Activated CD4-positive, CD25-positive, alpha-beta regulatory T cell treated with anti-CD3 and anti-CD28 coated beads, Interleukin-2, amount 50 U/mL, for 16 hours (primary cell): ENCODE measurements at regions not wholly inside any gene's neighbourhood (a gene's known extent, or its start where the extent isn't known, plus 50 kb on each side); places are given as distances from the start of the nearest gene placed in this dataset.

Experiments
- DNase-seq: peaks from one replicate; pipeline ENCODE4 v3.0.0-alpha.2; 2020; ENCODE audit warnings: low read depth, low spot score

- no peak for DNase-seq
Measured at GRCh38 chr11:15726893-15727519, 612.3 kb downstream of the INSC start.

GRCh38 chr11:15727520-15727914 lies 612.8 kb downstream of the INSC start:
- no peak for DNase-seq

DNA sequence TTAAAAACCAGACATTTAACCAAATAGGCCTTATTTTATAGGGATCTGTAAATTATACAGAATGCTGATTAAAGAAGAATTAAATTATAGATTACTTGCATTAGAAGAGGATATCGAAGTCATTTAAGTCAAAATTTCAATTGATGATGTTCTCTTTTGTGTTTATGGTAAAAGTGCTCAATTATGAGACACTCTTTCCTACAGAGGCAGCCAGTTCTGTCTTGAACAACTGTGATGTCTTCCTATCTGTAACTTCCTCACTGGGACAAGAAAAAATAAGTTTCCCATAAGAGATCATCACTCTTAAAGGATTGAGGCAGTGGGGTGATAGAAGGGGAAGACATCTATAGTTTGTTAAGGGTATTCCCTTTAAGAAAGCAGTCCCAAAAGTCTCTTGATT lies 613.5 kb downstream of the INSC start:
- no peak for DNase-seq

DNA sequence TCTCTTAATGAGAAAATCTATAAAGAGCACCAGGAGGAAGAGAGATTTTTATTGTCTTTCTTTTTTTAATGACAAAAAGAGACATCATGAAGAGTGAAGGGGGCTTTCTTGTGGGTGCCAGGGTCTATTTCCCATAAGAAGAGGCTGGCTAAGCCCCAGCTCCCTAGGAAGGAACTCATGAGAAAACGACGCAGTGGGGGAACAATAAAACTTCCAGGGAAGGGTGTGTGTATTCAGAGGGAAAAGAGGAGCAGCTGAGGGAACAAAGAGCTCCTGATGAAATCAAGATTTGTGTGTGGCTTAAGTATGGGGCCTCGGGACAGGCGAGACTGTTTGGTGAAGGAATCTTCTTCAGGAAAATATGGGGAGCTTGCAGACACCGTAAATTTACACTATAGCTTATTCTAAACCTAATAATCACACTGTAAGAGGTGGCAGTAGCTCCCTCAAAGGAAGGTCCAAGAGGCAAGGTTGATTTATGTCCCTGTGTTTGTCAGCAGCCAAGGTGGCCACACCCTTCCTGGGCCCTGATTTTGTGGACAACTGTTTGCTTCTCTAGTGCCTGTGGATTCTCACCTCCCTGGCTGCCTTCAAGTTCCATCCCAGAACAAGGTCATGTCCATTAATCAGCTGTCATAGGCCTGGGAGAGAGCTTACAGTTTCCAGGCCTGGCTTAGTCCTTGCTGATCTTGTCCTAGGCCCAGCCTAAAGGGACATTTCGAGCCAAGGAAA lies 615.7 kb downstream of the INSC start:
- DNase-seq = no peak

- DNase-seq = no peak
Measured at GRCh38 chr11:15730995-15731385, 616.3 kb downstream of the INSC start.

DNA sequence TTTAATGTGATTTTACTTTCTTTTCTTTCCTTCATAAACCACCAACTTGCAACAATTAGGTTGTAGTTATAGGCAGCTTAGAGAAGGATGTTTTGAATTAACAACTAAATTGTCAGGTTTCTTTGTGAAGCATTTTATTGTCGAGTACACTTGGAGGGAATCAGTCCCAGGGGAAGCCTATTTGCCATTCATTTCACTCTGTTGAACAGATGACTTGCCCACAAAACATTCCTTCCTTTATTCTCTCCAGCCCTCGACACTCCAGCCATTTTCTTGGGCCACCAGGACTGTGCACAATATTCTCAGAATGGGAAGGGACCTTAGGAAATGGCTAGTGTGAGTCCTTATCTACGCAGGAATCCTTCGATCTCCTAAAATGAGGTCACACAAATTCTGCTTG lies 620.6 kb downstream of the SOX6 start:
- DNase-seq = no peak

DNA sequence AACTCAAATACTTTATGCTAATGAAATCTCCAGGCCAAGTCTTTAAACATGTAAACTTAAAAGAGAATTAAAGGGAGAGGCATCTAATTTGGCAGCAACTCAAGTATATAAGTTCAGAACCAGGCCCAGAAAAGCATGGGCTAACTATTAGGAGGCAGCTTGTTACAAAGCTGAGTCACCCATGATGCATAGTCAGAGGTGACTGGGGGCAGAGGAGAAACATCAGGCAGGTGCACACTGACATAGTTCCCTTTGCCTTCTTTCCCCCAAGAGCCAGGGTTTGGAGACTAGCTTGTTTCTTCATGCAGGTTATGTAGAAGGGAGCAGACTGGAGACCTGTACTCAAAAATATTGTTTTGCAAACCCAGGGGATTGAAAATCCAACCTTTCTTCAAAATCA lies 619.0 kb downstream of the SOX6 start:
- DNase-seq = no peak

GRCh38 chr11:15738931-15739330 lies 617.4 kb downstream of the SOX6 start:
- no peak for DNase-seq

- no peak for DNase-seq
Measured at GRCh38 chr11:15742626-15743519, 613.5 kb downstream of the SOX6 start.

DNA sequence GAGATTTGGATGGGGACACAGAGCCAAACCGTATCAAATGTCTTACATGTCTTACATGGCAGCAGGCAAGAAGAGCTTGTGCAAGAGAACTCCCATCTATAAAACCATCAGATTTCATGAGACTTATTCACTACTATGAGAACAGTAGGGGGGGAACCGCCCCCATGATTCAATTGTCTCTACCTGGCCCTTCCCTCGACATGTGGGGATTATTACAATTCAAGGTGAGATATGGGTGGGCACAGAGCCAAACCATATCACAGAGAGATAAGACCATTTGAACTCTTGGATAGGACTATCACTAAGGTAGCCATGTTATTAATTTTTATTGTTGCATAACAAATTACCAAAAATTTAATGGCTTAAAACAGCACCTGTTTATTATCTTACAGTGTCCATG lies 611.7 kb downstream of the SOX6 start:
- no peak for DNase-seq

DNA sequence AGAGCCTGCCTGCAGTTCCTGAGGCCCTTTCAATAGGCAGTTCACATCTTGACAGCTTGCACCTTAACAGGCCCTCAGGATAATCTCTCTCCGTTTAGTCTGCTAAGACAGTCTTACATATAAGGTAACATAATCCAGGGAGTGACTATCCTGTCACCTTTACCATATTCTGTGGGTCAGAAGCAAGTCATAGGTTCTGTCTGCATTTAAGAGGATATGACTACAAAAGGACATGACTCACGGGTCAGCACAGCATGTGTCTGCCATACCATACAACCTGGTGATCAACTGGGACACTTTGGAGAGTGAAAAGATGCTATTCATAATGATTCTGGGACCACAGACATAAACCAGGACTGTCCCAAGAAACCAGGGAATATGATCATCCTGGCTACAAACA lies 611.1 kb downstream of the SOX6 start:
- no peak for DNase-seq

GRCh38 chr11:15747671-15748070 lies 608.7 kb downstream of the SOX6 start:
- no peak for DNase-seq

DNA sequence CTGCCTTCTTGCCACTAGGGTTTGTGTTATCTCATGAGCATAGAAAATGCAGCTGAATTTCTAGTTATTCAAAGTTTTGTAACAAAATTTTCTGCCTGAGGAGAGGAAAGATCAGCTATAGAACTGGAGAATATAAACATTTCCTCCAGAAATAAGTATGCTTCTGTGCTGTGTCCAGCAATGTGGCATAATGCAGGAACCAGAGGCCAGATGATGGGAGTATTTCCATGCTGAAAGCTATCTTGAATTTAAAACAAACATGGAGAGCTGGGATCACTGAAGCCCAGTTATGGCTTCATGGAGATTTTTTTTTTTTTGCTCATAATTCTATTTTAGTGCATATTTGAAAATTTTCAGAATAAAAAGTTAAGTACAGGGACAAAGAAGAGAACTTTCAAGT lies 608.2 kb downstream of the SOX6 start:
- DNase-seq = no peak

DNA sequence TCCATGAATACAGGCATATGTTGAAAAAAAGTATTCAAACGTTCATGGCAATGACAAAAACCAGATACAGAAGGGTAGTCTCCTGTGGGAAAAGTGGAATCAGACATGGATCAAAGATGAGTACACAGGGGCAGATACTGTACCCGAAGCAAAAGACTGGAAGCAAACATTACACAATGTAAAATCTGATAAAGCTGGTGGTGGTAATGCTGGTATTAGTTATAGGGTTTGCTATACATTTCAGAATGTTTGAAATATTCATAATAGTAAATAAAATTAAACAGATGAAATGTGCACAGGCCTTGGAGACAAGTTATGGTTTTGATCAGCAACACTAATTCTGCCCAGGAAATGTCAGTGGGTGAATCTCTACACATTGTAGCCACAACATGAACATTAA lies 607.6 kb downstream of the SOX6 start:
- no peak for DNase-seq

- no peak for DNase-seq
Measured at GRCh38 chr11:15750535-15751308, 605.6 kb downstream of the SOX6 start.

- no peak for DNase-seq
Measured at GRCh38 chr11:15754221-15754620, 602.1 kb downstream of the SOX6 start.

DNA sequence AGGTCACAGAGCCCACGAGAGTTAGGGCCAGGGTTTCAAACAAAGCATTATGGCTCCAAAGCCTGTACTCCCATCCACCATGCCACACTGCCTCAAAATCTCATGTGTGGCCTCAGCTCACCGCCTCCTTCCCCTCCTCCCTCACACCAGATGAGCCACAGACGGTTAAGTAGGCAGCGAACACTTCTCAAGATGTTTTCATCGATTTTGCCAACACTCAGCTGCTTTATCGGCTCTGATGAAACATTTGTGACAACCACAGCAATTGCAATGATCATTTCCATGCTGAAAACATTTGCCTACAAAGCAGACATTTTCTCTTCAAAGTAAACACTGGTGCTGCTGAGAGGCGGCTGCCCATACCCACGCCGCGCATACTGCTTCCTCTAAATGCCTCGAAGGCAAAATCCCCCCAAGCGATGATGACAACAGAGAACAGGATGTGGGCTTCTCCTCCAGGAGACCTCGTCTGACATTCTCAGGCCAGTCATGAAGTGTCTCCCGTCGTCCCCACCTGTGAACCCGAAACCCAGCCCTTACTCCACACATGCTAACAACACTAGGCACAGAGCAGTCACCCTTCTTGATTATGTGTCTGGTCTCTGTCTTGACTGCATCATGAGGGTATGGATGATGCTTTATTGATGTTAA lies 599.2 kb downstream of the SOX6 start:
- DNase-seq = no peak

- DNase-seq = no peak
Measured at GRCh38 chr11:15758857-15759465, 597.4 kb downstream of the SOX6 start.

DNA sequence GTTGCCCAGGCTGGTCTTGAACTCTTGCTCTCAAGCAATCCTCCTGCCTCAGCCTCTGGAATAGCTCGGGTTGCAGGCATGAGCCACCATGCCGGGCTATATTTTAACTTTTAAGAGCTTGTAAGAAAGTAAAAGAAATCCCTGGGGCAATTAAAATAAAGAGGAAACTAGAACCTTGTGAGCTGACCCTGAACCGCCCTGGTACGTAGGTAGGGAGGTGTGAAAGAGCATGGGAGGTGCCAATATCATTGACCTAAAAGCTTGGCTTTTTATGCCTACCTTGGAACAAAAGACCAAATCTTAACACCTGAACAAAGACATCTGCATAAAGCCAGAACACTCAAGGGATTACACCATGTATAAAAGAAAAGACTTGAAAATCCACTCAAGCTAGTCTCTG lies 595.1 kb downstream of the SOX6 start:
- no peak for DNase-seq

- DNase-seq = no peak
Measured at GRCh38 chr11:15764326-15764725, 592.0 kb downstream of the SOX6 start.

GRCh38 chr11:15764948-15765347 lies 591.4 kb downstream of the SOX6 start:
- no peak for DNase-seq
